PC-3 (cell line): ENCODE measurements at regions not wholly inside any gene's neighbourhood (a gene's known extent, or its start where the extent isn't known, plus 50 kb on each side); places are given as distances from the start of the nearest gene placed in this dataset.

Experiments used
- ATAC-seq: fragments of 200-7000 bp; cut with Tn5 transposase; 2 replicates; pipeline ENCODE4 v1.9.1; 2020; ENCODE audit warnings: mild to moderate bottlenecking, moderate library complexity
- BruUV-seq: library from RNA; stranded (reverse); fragments of 400-500 nt; replicated peaks from 2 replicates; lab custom pipeline; 2021; lab: Mats Ljungman, UMichigan
- CTCF ChIA-PET: fragments of 300-600 bp; sonication (Branson Sonifier 250); formaldehyde crosslinking; loops from one replicate; lab custom pipeline; 2022; ENCODE audit warnings: antibody characterized with exemption; lab: Charles Lee
- POLR2A ChIA-PET: fragments of 300-600 bp; sonication (Branson Sonifier 250); formaldehyde crosslinking; loops from one replicate; lab custom pipeline; 2022; ENCODE audit warnings: antibody characterized with exemption; ENCODE audit not compliant: unreplicated experiment; lab: Charles Lee
- DNase-seq: peaks from one replicate; pipeline ENCODE4 v3.0.0-alpha.2; 2015
- H2AFZ ChIP-seq: fragments of 300-600 bp; sonication (generic); 2 replicates; pipeline ENCODE4 v1.6.0; 2016; ENCODE audit warnings: antibody characterized with exemption, low read length
- H3F3A ChIP-seq: fragments of 300-600 bp; sonication (generic); one replicate; pipeline ENCODE4 v1.6.0; 2017; ENCODE audit warnings: antibody characterized with exemption, low read length, control low read depth, mild to moderate bottlenecking; ENCODE audit not compliant: unreplicated experiment
- H3K27ac ChIP-seq: fragments of 300-600 bp; sonication (generic); 2 replicates; pipeline ENCODE4 v1.5.1; 2016; ENCODE audit warnings: mild to moderate bottlenecking, low read length
- H3K27me3 ChIP-seq: fragments of 300-600 bp; sonication (generic); 2 replicates; pipeline ENCODE4 v1.6.1; 2016; ENCODE audit warnings: low read length, mixed read lengths
- H3K36me3 ChIP-seq: fragments of 300-600 bp; sonication (generic); 2 replicates; pipeline ENCODE4 v1.6.1; 2016; ENCODE audit warnings: low read depth, mixed run types, low read length, mixed read lengths
- H3K4me1 ChIP-seq: fragments of 300-600 bp; sonication (generic); 2 replicates; pipeline ENCODE4 v1.5.1; 2016; ENCODE audit warnings: low read length; ENCODE audit not compliant: insufficient read depth
- H3K4me2 ChIP-seq: fragments of 300-600 bp; sonication (generic); 2 replicates; pipeline ENCODE4 v1.6.0; 2016; ENCODE audit warnings: low read length
- H3K4me3 ChIP-seq: fragments of 300-600 bp; sonication (generic); 2 replicates; pipeline ENCODE4 v1.5.1; 2016; ENCODE audit warnings: mild to moderate bottlenecking, low read length, mixed read lengths
- H3K79me2 ChIP-seq: fragments of 300-600 bp; sonication (generic); 2 replicates; pipeline ENCODE4 v1.6.1; 2017; ENCODE audit warnings: low read length, mixed read lengths
- H3K9ac ChIP-seq: fragments of 300-600 bp; sonication (generic); 2 replicates; pipeline ENCODE4 v1.6.0; 2016; ENCODE audit warnings: mild to moderate bottlenecking, low read length
- H3K9me2 ChIP-seq: fragments of 300-600 bp; sonication (generic); replicated peaks from 2 replicates; pipeline ENCODE4 v1.6.1; 2016; ENCODE audit warnings: mixed run types, low read length, mixed read lengths
- H3K9me3 ChIP-seq: fragments of 300-600 bp; sonication (generic); 2 replicates; pipeline ENCODE4 v1.6.1; 2016; ENCODE audit warnings: low read length, mixed read lengths
- H4K20me1 ChIP-seq: fragments of 300-600 bp; sonication (generic); 2 replicates; pipeline ENCODE4 v1.6.1; 2016; ENCODE audit warnings: low read length, mixed read lengths
- CTCF ChIP-seq: fragments of 300-600 bp; sonication (generic); conservative IDR thresholded peaks from 2 replicates; pipeline ENCODE4 v1.5.1; 2017; ENCODE audit warnings: antibody characterized with exemption, low read depth, mild to moderate bottlenecking, low read length
- EZH2 ChIP-seq: fragments of 300-600 bp; sonication (generic); IDR thresholded peaks from one replicate; pipeline ENCODE4 v1.6.1; 2017; ENCODE audit warnings: antibody characterized with exemption, mild to moderate bottlenecking, low read length; ENCODE audit not compliant: unreplicated experiment
- EZH2phosphoT487 ChIP-seq: fragments of 300-600 bp; sonication (generic); IDR thresholded peaks from 2 replicates; pipeline ENCODE4 v1.6.1; 2018; ENCODE audit warnings: mild to moderate bottlenecking, antibody characterized with exemption, low read length, borderline replicate concordance
- intact Hi-C: fragments of 100-400 bp; cut with micrococcal nuclease; formaldehyde crosslinking; loops from 2 replicates; pipeline ENCODE4 v1.9.0; 2023

- TF ChIP-seq CTCF (no peak), EZH2phosphoT487 (no peak), EZH2 (no peak)
- H3K79me2 ChIP-seq, result no peaks in the 10 kb centered on the region
- H2AFZ ChIP-seq, result no peak overlapping the region
- H3K9ac ChIP-seq, result no peak overlapping the region
- H3K27me3 ChIP-seq, result no peaks in the 10 kb centered on the region
- H3K9me3 ChIP-seq, result no peaks in the 10 kb centered on the region
- H3K27ac ChIP-seq, result no peak overlapping the region
- intact Hi-C loops, result no loop called here
- H3K4me1 ChIP-seq, result no peaks in the 10 kb centered on the region
- ChIA-PET CTCF (no interaction called here), POLR2A (no interaction called here)
- DNase-seq (no peak), ATAC-seq (no peak)
- H3F3A ChIP-seq, result no peaks in the 10 kb centered on the region
- no peak overlapping the region for H3K4me2 ChIP-seq
- BruUV-seq, result no TSS peak
- no peak overlapping the region for H3K4me3 ChIP-seq
- no peaks in the 10 kb centered on the region for H4K20me1 ChIP-seq
- H3K36me3 ChIP-seq, result no peaks in the 10 kb centered on the region
- no peaks in the 10 kb centered on the region for H3K9me2 ChIP-seq
Measured at GRCh38 chr16:86651823-86652222, 73.5 kb downstream of the FOXL1 start.

- Histone ChIP-seq H3K4me3 (no peak overlapping the region), H3K79me2 (no peaks in the 10 kb centered on the region), H3K36me3 (no peaks in the 10 kb centered on the region), H3K27ac (no peak overlapping the region), H3F3A (no peaks in the 10 kb centered on the region), H3K9me2 (no peaks in the 10 kb centered on the region), H3K9me3 (no peaks in the 10 kb centered on the region), H3K4me2 (no peak overlapping the region), H4K20me1 (no peaks in the 10 kb centered on the region), H3K27me3 (no peaks in the 10 kb centered on the region), H3K4me1 (no peaks in the 10 kb centered on the region), H3K9ac (no peak overlapping the region), H2AFZ (no peak overlapping the region)
- CTCF ChIA-PET, result interaction anchor here (0.5 kb wide), 1 partner anchor 48 kb away, joined by 4 read pairs; no protein-coding TSS in a partner anchor
- BruUV-seq, result no TSS peak
- intact Hi-C loops, result no loop called here
- TF ChIP-seq EZH2 (no peak), CTCF (no peak), EZH2phosphoT487 (no peak)
- POLR2A ChIA-PET, result no interaction called here
- ATAC-seq, result no peak
- no peak for DNase-seq
Measured at GRCh38 chr16:86653285-86654006, 75.1 kb downstream of the FOXL1 start.

GRCh38 chr16:86657972-86658371, 79.6 kb downstream of the FOXL1 start:
- intact Hi-C loops, result no loop called here
- no peaks in the 10 kb centered on the region for H4K20me1 ChIP-seq
- ATAC-seq (no peak), DNase-seq (no peak)
- H3K4me3 ChIP-seq, result no peak overlapping the region
- no peak overlapping the region for H3K9ac ChIP-seq
- no peak overlapping the region for H3K27ac ChIP-seq
- no TSS peak for BruUV-seq
- no peaks in the 10 kb centered on the region for H3K36me3 ChIP-seq
- H3K4me1 ChIP-seq, result peaks cover 3% of the 10 kb centered on the region
- H3K27me3 ChIP-seq, result no peaks in the 10 kb centered on the region
- no peaks in the 10 kb centered on the region for H3K79me2 ChIP-seq
- no peaks in the 10 kb centered on the region for H3F3A ChIP-seq
- H3K4me2 ChIP-seq, result no peak overlapping the region
- ChIA-PET CTCF (no interaction called here), POLR2A (no interaction called here)
- no peaks in the 10 kb centered on the region for H3K9me3 ChIP-seq
- H3K9me2 ChIP-seq, result no peaks in the 10 kb centered on the region
- no peak overlapping the region for H2AFZ ChIP-seq
- TF ChIP-seq EZH2phosphoT487 (no peak), EZH2 (no peak), CTCF (no peak)
